GM19328 (cell line): ENCODE measurements at regions not wholly inside any gene's neighbourhood (a gene's known extent, or its start where the extent isn't known, plus 50 kb on each side); places are given as distances from the start of the nearest gene placed in this dataset.
A peak's percentile ranks its signal among the peaks of the same experiment; 100 is the strongest.

Experiments used
- ATAC-seq: cut with Tn5 transposase; IDR thresholded peaks from one replicate; pipeline ENCODE4 v1.9.1; 2021; ENCODE audit warnings: mild to moderate bottlenecking, moderate library complexity; ENCODE audit not compliant: unreplicated experiment

- ATAC-seq: no peak
Measured at GRCh38 chr3:107992976-107993684, 97.7 kb downstream of the CD47 start.

GRCh38 chr3:107990926-107991325, 99.9 kb downstream of the CD47 start:
- ATAC-seq: no peak

DNA sequence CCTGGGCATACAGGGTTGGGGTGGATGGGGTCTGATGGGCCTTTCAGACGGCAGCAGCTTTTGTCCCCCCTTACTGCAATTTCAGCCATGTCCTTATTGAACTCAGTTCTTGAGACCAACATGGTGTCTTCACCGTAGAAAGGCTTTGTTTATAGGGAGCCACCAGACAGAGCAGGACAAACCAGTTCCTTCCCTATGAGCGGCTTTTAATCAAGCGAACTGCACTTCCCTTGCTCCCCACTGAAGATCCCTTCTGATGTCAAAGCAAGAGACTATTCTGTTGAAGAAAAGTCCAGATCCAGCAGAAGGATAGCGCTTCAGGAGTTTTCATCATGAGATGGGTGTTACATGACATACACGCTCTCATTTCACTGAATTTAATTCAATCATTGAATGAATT, 100.4 kb downstream of the CD47 start:
- ATAC-seq: no peak

GRCh38 chr3:107989661-107990060, 101.2 kb downstream of the CD47 start:
- ATAC-seq: no peak

DNA sequence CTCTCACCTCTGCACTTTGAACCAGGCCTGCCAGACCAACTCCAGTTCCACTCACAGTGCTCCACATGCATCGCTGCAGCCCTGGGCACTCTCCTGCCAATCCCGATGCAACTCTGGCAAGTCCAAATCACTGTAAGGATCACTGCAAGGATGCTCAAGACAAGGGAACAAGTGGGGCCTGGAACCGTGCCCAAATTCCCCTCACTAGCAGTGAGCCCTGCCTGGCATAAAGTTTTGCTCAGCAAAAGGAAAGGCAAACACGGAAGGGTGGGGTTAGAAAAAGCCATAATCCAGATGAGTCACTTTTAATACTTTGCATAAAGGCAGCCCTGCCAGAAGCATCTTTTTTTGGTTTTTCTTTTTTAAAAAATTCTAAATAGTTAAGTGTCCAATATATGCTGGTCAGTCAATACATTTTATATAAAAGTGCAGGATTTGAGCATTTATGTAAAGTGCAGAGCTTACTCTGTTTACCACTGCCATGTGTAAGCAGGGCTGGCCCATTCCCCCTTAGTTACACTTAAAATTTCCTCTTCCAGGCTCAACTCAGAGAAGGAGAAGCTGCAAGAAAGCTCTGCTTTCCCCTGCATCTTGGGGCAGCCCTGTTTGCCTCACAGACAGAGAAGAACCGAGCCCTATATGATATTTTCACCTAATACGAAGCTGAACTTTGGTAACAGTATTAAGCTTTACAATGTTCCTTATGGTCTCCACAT, 102.2 kb downstream of the CD47 start:
- no peak for ATAC-seq

- ATAC-seq: no peak
Measured at GRCh38 chr3:107987036-107987939, 103.5 kb downstream of the CD47 start.

DNA sequence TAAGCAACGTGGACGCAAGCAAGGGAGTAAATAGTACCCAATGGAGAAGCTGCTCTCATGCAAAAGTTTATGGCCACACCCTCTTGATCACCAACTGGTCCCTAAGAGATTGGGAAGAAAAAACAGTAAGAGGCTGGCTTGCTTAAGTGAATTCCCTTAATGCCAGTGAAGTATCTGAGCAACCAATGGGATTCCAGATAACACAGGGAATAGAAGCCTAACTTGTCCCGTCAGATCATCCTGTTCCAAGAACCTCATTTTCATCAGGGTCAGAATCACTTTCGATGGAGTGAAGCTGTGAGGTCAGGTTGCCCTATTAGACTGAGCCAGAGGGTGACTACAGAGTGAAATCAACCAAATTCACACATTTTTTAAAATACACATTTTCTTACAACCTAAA, 104.3 kb downstream of the CD47 start:
- no peak for ATAC-seq

DNA sequence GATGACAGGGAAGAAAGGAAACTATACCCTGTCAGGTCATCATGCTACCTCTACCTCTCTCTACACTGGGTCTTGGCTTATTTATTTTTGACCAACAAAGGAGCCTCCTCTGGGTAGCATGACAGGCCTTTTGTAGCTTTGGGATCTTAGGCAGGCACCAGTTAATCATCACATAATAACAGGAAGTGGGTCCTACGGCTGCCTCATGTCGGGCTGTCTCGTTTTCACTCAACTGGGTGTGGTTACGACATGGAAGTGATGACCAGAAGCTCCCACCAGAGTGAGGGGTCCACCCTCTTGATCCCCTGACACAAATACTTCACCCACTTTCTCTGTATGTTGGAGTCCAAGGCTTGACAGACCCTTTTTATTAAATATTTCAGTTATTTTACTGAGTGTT, 105.3 kb downstream of the CD47 start:
- peak; percentile 77 for ATAC-seq

DNA sequence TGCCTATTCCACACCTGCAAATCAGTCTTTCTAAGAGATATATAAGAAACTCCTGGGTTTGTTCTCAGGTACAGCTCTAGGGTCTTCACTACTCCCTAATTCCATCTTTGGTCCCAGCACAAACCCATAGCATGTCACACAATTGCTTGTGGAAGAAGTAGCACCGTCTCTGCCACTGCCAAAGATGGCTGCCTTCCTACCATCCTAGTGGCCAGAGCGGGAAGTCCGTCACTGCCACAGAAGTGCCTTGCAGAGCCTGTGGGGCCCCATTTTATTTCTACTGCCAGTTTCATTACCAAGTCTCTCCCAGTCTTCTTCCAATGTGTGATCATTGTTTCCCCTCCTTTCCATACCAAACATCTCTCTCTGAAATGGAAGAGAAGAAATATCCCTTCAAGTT, 107.6 kb downstream of the CD47 start:
- ATAC-seq: no peak

DNA sequence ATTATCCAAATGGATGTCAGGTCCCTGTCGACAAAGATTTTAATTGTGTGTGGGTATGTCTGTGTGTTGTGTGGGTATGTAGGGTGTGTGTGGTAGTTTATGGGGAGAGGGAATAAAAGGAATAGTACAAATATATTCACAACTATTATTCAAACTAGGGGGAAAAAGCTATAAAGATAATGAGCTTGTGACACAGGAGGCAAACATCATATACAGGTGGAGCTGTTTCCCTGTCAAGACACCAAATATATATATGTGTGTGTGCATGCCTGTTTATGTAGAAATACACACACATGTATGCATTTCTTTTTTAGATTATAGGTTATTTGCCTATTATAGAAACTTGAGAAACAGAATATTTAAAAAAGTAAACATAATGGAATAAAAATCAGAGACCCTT, 108.7 kb downstream of the CD47 start:
- no peak for ATAC-seq

DNA sequence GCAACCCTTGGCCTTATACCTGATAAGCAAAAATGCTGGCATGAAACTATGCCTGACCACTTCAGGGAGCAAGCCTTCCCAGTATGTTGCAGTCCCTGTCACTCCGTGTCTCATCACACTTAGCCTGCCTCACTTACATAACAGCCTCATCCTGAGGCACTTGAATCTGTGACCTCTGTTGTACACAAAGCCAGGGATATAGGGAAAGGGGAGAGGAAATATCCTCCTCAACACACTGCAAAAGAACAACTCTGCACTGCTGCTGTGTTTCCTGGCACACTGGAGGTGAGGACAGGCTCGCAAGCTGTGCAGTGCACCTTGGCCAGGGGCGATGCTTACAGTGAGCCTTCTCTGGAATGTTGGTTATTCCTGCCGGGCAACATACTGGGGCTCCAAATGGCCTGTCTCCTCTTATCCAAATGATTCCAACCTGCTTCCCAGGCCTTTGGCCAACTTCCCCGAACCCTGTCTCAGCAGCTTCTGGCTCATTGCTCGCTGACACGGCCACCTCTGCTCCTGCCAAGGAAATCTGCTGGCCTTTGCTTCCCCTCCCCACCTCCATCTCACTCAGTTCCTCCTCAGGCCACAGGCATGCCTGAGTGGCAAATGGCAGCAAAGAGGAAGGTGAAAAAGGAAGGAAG, 109.2 kb downstream of the CD47 start:
- ATAC-seq: no peak

GRCh38 chr3:107979538-107979937, 111.3 kb downstream of the CD47 start:
- ATAC-seq: no peak

- ATAC-seq: no peak
Measured at GRCh38 chr3:107978131-107979055, 112.4 kb downstream of the CD47 start.

- no peak for ATAC-seq
Measured at GRCh38 chr3:107977221-107978130, 113.4 kb downstream of the CD47 start.

DNA sequence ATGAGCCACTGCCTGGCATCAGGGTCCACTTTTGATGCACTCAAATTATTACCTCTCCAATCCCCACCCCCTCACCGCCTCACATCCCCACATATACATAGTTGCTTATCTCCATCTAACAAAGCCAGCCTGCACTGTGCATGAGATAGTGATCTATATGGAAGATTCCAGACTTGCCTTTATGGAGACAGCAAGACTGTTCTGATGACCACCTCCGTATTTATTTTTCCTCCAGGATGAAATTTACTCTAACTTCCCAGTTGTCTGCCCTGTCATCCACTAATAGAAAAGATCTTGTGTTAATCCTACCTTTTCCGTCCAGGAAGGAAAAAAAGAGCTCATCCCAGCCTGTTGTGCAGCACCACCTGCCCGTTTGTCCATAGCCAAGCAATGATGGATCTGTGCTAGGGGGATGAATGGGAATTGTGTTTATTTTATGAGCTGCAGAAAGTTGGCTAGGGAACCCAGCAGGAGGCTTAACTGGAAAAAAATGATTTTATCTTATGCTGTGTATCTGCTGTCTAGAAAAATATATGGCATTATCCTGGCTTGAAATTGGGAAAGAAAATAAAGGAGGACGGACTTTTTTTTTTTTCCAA, 114.5 kb downstream of the CD47 start:
- no peak for ATAC-seq

DNA sequence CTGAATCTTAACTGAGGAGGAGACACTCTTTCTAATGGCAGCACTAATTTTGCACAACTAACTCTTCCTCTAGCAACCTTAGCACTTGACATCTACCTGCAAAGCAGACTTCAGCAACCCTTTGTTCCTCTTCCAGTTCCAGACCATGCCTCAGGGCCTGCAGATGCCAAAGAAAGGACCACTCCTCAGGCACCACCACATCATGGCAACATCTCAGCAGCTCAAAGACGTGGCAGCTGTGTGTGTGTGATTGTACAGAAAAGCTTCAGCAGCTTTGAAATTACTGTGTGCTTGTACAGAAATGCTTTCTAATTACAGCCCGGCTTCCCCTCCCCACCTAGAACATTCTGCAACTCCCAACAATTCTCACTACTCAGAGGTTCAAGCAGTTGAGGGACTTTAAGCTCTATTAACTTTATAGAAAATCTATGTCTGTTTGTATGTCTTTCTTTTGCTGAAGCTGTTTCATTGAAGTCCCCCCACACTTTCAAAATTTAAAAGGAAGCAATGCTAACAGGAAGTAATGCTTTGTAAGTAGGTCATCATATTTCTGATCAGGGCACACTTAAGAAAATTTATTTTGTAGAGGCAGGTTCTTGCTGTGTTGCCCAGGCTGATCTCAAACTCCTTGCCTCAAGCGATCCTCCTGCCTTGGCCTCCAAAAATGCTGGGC, 115.2 kb downstream of the CD47 start:
- no peak for ATAC-seq

DNA sequence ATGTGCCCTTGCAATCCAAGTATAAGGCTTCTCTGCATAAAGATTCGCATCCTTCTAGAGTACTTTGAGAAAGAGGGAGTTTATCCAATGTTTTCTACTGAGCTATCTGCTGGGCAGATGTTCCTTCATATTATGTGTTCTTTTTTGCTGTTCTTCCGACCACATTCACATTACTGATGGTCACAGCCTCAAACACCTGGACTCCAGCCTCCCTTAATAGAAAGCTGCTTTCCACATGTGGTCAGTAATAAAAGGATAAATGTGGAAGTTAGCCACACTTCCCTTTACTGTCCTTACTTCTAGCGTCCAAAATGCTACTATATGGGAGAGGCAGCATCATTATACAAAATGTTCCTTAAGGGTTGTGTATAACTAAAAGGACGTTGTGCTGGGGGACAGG, 116.9 kb downstream of the CD47 start:
- no peak for ATAC-seq

GRCh38 chr3:107973152-107973551, 117.7 kb downstream of the CD47 start:
- no peak for ATAC-seq
